K562 (cell line): ENCODE measurements at regions not wholly inside any gene's neighbourhood (a gene's known extent, or its start where the extent isn't known, plus 50 kb on each side); places are given as distances from the start of the nearest gene placed in this dataset.

ENCODE experiments used
- CTCF ChIP-seq, 3 experiments: IDR thresholded peaks in 2 of 3; conservative IDR thresholded peaks in 1 of 3; 2 replicates each; pipeline ENCODE4 v1.5.1; 2011 to 2012; ENCODE audit warnings: low read length in 3 of 3, mild to moderate bottlenecking in 3 of 3, control low read depth in 2 of 3, improper control_type of control experiment in 1 of 3, inconsistent platforms in 1 of 3, low read depth in 1 of 3, mixed read lengths in 1 of 3, moderate library complexity in 1 of 3; ENCODE audit not compliant: insufficient read depth in 2 of 3
- EP300 ChIP-seq: IDR thresholded peaks from 2 replicates; pipeline ENCODE4 v1.6.1; 2012; ENCODE audit warnings: low read length, improper control_type of control experiment
- FOXJ3 ChIP-seq: sonication (generic); formaldehyde crosslinking; IDR thresholded peaks from 2 replicates; pipeline ENCODE4 v1.4.0; 2020; ENCODE audit warnings: mild to moderate bottlenecking, missing genetic modification reagents
- MLX ChIP-seq, 2 experiments: fragments of 450-650 bp in 1 of 2; sonication (generic) in 1 of 2; formaldehyde crosslinking; conservative IDR thresholded peaks; 2 replicates each; pipeline versions ENCODE4 v1.4.0 to v1.8.1; 2020 to 2022; ENCODE audit warnings: mild to moderate bottlenecking in 1 of 2, missing genetic modification reagents in 1 of 2
- MYNN ChIP-seq, 2 experiments: sonication (generic); formaldehyde crosslinking in 1 of 2; IDR thresholded peaks; 2 replicates each; pipeline versions ENCODE4 v1.5.0 to v1.6.1; 2016 to 2020; ENCODE audit warnings: antibody characterized with exemption in 1 of 2, missing genetic modification reagents in 1 of 2
- NR2F6 ChIP-seq: fragments of 450-650 bp; formaldehyde crosslinking; IDR thresholded peaks from 2 replicates; pipeline ENCODE4 v1.4.0; 2020; ENCODE audit warnings: mild to moderate bottlenecking
- POLR2AphosphoS2 ChIP-seq: IDR thresholded peaks from 2 replicates; pipeline ENCODE4 v1.6.1; 2012; ENCODE audit warnings: low read length, improper control_type of control experiment
- SRSF1 ChIP-seq: fragments of 200-400 bp; formaldehyde crosslinking; IDR thresholded peaks from 2 replicates; pipeline ENCODE4 v1.6.1; 2017; ENCODE audit warnings: mild to moderate bottlenecking, low read depth, low read length, moderate library complexity
- TF ChIP-seq, protein P1 (sequence below): IDR thresholded peaks from 2 replicates; pipeline ENCODE4 v1.6.1; 2011; ENCODE audit not compliant: insufficient read length; ENCODE audit errors: extremely low read depth
- TF ChIP-seq, protein P2 (sequence below): sonication (generic); formaldehyde crosslinking; IDR thresholded peaks from 2 replicates; pipeline ENCODE4 v1.8.0; 2022; ENCODE audit warnings: missing genetic modification reagents, mild to moderate bottlenecking, borderline replicate concordance

DNA sequence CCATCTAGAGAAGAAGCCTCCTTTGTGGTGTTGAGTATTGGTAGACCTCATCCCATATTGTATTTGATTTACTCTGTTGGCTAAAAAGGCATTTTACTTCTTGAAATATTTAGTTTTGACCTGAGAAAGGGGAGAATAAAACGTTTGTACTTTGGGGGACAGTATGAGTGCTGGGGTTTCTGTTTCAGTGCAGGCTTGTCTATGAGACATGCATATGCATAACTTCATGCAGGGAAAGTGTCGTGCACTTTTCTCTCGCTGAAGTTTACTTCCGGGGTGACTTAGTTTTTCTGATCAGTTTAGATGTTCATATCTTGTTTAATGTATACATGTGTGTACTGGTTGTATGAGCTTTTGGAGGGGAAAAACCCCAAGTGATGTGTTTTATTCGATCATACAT lies 59.5 kb downstream of the UTRN start:
- TF ChIP-seq EP300: no peak
- TF ChIP-seq MLX (CRISPR knock-in tag; conservative IDR thresholded peaks at IDR 0.05): no peak
- TF ChIP-seq SRSF1: no peak
- TF ChIP-seq CTCF (IDR thresholded peaks at IDR 0.05 in 2 of 3, conservative IDR thresholded peaks at IDR 0.05 in 1 of 3; ENCODE audit: insufficient read depth in 2 of 3, low read depth in 1 of 3, low read length in 3 of 3): no peak
- no peak for TF ChIP-seq NR2F6 (CRISPR knock-in tag)
- no peak for TF ChIP-seq POLR2AphosphoS2
- no peak for TF ChIP-seq FOXJ3 (CRISPR knock-in tag)
- TF ChIP-seq, protein P1, sequence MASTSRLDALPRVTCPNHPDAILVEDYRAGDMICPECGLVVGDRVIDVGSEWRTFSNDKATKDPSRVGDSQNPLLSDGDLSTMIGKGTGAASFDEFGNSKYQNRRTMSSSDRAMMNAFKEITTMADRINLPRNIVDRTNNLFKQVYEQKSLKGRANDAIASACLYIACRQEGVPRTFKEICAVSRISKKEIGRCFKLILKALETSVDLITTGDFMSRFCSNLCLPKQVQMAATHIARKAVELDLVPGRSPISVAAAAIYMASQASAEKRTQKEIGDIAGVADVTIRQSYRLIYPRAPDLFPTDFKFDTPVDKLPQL: no peak
- TF ChIP-seq, protein P2, sequence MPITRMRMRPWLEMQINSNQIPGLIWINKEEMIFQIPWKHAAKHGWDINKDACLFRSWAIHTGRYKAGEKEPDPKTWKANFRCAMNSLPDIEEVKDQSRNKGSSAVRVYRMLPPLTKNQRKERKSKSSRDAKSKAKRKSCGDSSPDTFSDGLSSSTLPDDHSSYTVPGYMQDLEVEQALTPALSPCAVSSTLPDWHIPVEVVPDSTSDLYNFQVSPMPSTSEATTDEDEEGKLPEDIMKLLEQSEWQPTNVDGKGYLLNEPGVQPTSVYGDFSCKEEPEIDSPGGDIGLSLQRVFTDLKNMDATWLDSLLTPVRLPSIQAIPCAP (CRISPR knock-in tag): no peak
- TF ChIP-seq MYNN (IDR thresholded peaks at IDR 0.05): no peak
- no peak for TF ChIP-seq MYNN (CRISPR knock-in tag; IDR thresholded peaks at IDR 0.05)
